Smooth muscle cell (in vitro differentiated cells): ENCODE measurements at regions not wholly inside any gene's neighbourhood (a gene's known extent, or its start where the extent isn't known, plus 50 kb on each side); places are given as distances from the start of the nearest gene placed in this dataset.

Source experiments
- DNase-seq: peaks from one replicate; lab custom pipeline; 2025; ENCODE audit not compliant: unreplicated experiment; lab: John Stamatoyannopoulos, UW
- H2AFZ ChIP-seq: fragments of 200-600 bp; sonication (generic); 2 replicates; pipeline ENCODE4 v1.6.0; 2016; ENCODE audit warnings: antibody characterized with exemption, low read depth, mild to moderate bottlenecking
- H3F3A ChIP-seq: fragments of 200-600 bp; sonication (generic); 2 replicates; pipeline ENCODE4 v1.6.0; 2017; ENCODE audit warnings: antibody characterized with exemption, low read depth
- H3K27ac ChIP-seq: fragments of 200-600 bp; sonication (generic); 2 replicates; pipeline ENCODE4 v1.5.1; 2016; ENCODE audit warnings: low read depth, mild to moderate bottlenecking
- H3K27me3 ChIP-seq: fragments of 200-600 bp; sonication (generic); 2 replicates; pipeline ENCODE4 v1.6.1; 2016; ENCODE audit warnings: low read depth, mild to moderate bottlenecking
- H3K36me3 ChIP-seq: fragments of 200-600 bp; sonication (generic); 2 replicates; pipeline ENCODE4 v1.5.1; 2016; ENCODE audit warnings: low read depth
- H3K4me1 ChIP-seq: fragments of 200-600 bp; sonication (generic); 2 replicates; pipeline ENCODE4 v1.5.1; 2016; ENCODE audit warnings: low read depth
- H3K4me2 ChIP-seq: fragments of 200-600 bp; sonication (generic); 2 replicates; pipeline ENCODE4 v1.6.0; 2016; ENCODE audit warnings: mild to moderate bottlenecking
- H3K4me3 ChIP-seq: fragments of 200-600 bp; sonication (generic); 2 replicates; pipeline ENCODE4 v1.5.1; 2016; ENCODE audit warnings: mild to moderate bottlenecking
- H3K79me2 ChIP-seq: fragments of 200-600 bp; sonication (generic); 2 replicates; pipeline ENCODE4 v1.6.0; 2016; ENCODE audit warnings: low read depth, mild to moderate bottlenecking
- H3K9ac ChIP-seq: fragments of 200-600 bp; sonication (generic); 2 replicates; pipeline ENCODE4 v1.6.0; 2016; ENCODE audit warnings: low read depth
- H3K9me3 ChIP-seq: fragments of 200-600 bp; sonication (generic); replicated peaks from 2 replicates; pipeline ENCODE4 v1.5.1; 2016; ENCODE audit warnings: low read depth
- H4K20me1 ChIP-seq: fragments of 200-600 bp; sonication (generic); 2 replicates; pipeline ENCODE4 v1.6.0; 2016; ENCODE audit warnings: low read depth
- CTCF ChIP-seq: fragments of 200-600 bp; sonication (generic); IDR thresholded peaks from 2 replicates; pipeline ENCODE4 v1.5.1; 2017; ENCODE audit warnings: borderline replicate concordance, mild to moderate bottlenecking, antibody characterized with exemption; ENCODE audit not compliant: insufficient read depth, poor library complexity, severe bottlenecking
- WGBS: methylation state at CpG from one replicate; pipeline ENCODE4 v1.1.7; 2016; ENCODE audit warnings: low lambda C conversion rate; 5-methylcytosine and 5-hydroxymethylcytosine counted together

- Histone ChIP-seq H3K27ac (no peak overlapping the region), H3K4me3 (no peak overlapping the region), H3K36me3 (no peaks in the 10 kb centered on the region), H3F3A (no peaks in the 10 kb centered on the region), H2AFZ (peak overlapping the region; percentile 78), H3K4me2 (peak overlapping the region; percentile 23), H3K9me3 (no peaks in the 10 kb centered on the region), H3K9ac (no peak overlapping the region), H4K20me1 (no peaks in the 10 kb centered on the region), H3K4me1 (no peaks in the 10 kb centered on the region), H3K79me2 (no peaks in the 10 kb centered on the region), H3K27me3 (no peaks in the 10 kb centered on the region)
- no peak for DNase-seq
- 60% methylated on average over 5 of the region's 5 CpGs for WGBS
- no peak for TF ChIP-seq CTCF
Observed at GRCh38 chr12:18864900-18865561, 127.1 kb downstream of the CAPZA3 start.

GRCh38 chr12:18868717-18869116, 130.8 kb downstream of the CAPZA3 start:
- no peaks in the 10 kb centered on the region for H3F3A ChIP-seq
- no peak overlapping the region for H3K9ac ChIP-seq
- no peaks in the 10 kb centered on the region for H3K79me2 ChIP-seq
- WGBS = 67% methylated on average over 2 of the region's 2 CpGs
- TF ChIP-seq CTCF = no peak
- H3K9me3 ChIP-seq = no peaks in the 10 kb centered on the region
- no peak overlapping the region for H3K4me2 ChIP-seq
- H3K4me1 ChIP-seq = no peaks in the 10 kb centered on the region
- no peak overlapping the region for H3K27ac ChIP-seq
- H4K20me1 ChIP-seq = no peaks in the 10 kb centered on the region
- peak overlapping the region; percentile 68 for H2AFZ ChIP-seq
- DNase-seq = no peak
- H3K4me3 ChIP-seq = no peak overlapping the region
- H3K36me3 ChIP-seq = no peaks in the 10 kb centered on the region
- H3K27me3 ChIP-seq = no peaks in the 10 kb centered on the region

GRCh38 chr12:18872770-18873169, 134.9 kb downstream of the CAPZA3 start:
- Histone ChIP-seq H2AFZ (peak overlapping the region; percentile 63), H3K9ac (no peak overlapping the region), H3K9me3 (no peaks in the 10 kb centered on the region), H3K36me3 (no peaks in the 10 kb centered on the region), H3K27ac (no peak overlapping the region), H4K20me1 (no peaks in the 10 kb centered on the region), H3K4me3 (no peak overlapping the region), H3F3A (no peaks in the 10 kb centered on the region), H3K27me3 (no peaks in the 10 kb centered on the region), H3K4me1 (no peaks in the 10 kb centered on the region), H3K4me2 (no peak overlapping the region), H3K79me2 (no peaks in the 10 kb centered on the region)
- no peak for DNase-seq
- WGBS = 95% methylated on average over 2 of the region's 2 CpGs
- TF ChIP-seq CTCF = no peak

GRCh38 chr12:18878676-18879180, 140.8 kb downstream of the CAPZA3 start:
- no peaks in the 10 kb centered on the region for H3K9me3 ChIP-seq
- no peaks in the 10 kb centered on the region for H3K27me3 ChIP-seq
- H3F3A ChIP-seq = no peaks in the 10 kb centered on the region
- H3K4me2 ChIP-seq = no peak overlapping the region
- no peak overlapping the region for H3K27ac ChIP-seq
- no peaks in the 10 kb centered on the region for H3K36me3 ChIP-seq
- no peaks in the 10 kb centered on the region for H3K4me1 ChIP-seq
- no peaks in the 10 kb centered on the region for H3K79me2 ChIP-seq
- no peak overlapping the region for H3K9ac ChIP-seq
- no peak for DNase-seq
- no peak overlapping the region for H3K4me3 ChIP-seq
- TF ChIP-seq CTCF = no peak
- H4K20me1 ChIP-seq = no peaks in the 10 kb centered on the region
- H2AFZ ChIP-seq = no peak overlapping the region
- 94% methylated on average over 2 of the region's 2 CpGs for WGBS
